ENCODE measurements at regions not wholly inside any gene's neighbourhood (a gene's known extent, or its start where the extent isn't known, plus 50 kb on each side); places are given as distances from the start of the nearest gene placed in this dataset.
"Not testable (repeated sequence)": the region's sequence is repeated elsewhere in the genome, so short reads cannot be mapped to it uniquely, and the experiment has no call there.

GRCh38 chr4:58093352-58093751 is 983.2 kb upstream of the IGFBP7 start:
- no peak for DNase-seq (ENCODE audit: insufficient read length, low spot score)
- no peak for FAIRE-seq

- DNase-seq (ENCODE audit: insufficient read length, low spot score) (no peak), FAIRE-seq (no peak)
These were observed 980.4 kb upstream of the IGFBP7 start for GRCh38 chr4:58090539-58090938.

GRCh38 chr4:58081356-58081755 is 971.2 kb upstream of the IGFBP7 start:
- FAIRE-seq (no peak), DNase-seq (ENCODE audit: insufficient read length, low spot score) (no peak)

- no peak for FAIRE-seq
- DNase-seq (ENCODE audit: insufficient read length, low spot score): no peak
These were observed 965.5 kb upstream of the IGFBP7 start for GRCh38 chr4:58075724-58076123.

- no peak for FAIRE-seq
- no peak for DNase-seq (ENCODE audit: insufficient read length, low spot score)
These were observed 964.2 kb upstream of the IGFBP7 start for GRCh38 chr4:58074382-58074781.

GRCh38 chr4:58070726-58071125 is 960.5 kb upstream of the IGFBP7 start:
- no peak for DNase-seq (ENCODE audit: insufficient read length, low spot score)
- no peak for FAIRE-seq

GRCh38 chr4:58064653-58065052 is 954.5 kb upstream of the IGFBP7 start:
- DNase-seq (ENCODE audit: insufficient read length, low spot score) (no peak), FAIRE-seq (no peak)

- DNase-seq (ENCODE audit: insufficient read length, low spot score) (no peak), FAIRE-seq (no peak)
These were observed 953.4 kb upstream of the IGFBP7 start for GRCh38 chr4:58063404-58064160.

- no peak for FAIRE-seq
- no peak for DNase-seq (ENCODE audit: insufficient read length, low spot score)
These were observed 951.8 kb upstream of the IGFBP7 start for GRCh38 chr4:58061967-58062366.

GRCh38 chr4:58050439-58050838 is 940.3 kb upstream of the IGFBP7 start:
- DNase-seq (ENCODE audit: insufficient read length, low spot score) (no peak), FAIRE-seq (no peak)

- DNase-seq (ENCODE audit: insufficient read length, low spot score): no peak
- no peak for FAIRE-seq
These were observed 938.3 kb upstream of the IGFBP7 start for GRCh38 chr4:58048491-58048890.

GRCh38 chr4:58042176-58042575 is 932.0 kb upstream of the IGFBP7 start:
- no peak for FAIRE-seq
- DNase-seq (ENCODE audit: insufficient read length, low spot score): no peak

- no peak for FAIRE-seq
- no peak for DNase-seq (ENCODE audit: insufficient read length, low spot score)
These were observed 883.8 kb upstream of the IGFBP7 start for GRCh38 chr4:57993944-57994343.

GRCh38 chr4:57989430-57989829 is 879.2 kb upstream of the IGFBP7 start:
- FAIRE-seq (no peak), DNase-seq (ENCODE audit: insufficient read length, low spot score) (no peak)

GRCh38 chr4:57985161-57985560 is 875.0 kb upstream of the IGFBP7 start:
- DNase-seq (ENCODE audit: insufficient read length, low spot score) (no peak), FAIRE-seq (no peak)

GRCh38 chr4:57981123-57981522 is 870.9 kb upstream of the IGFBP7 start:
- DNase-seq (ENCODE audit: insufficient read length, low spot score): no peak
- FAIRE-seq: no peak

GRCh38 chr4:57974821-57975220 is 864.6 kb upstream of the IGFBP7 start:
- DNase-seq (ENCODE audit: insufficient read length, low spot score): no peak
- no peak for FAIRE-seq

- DNase-seq (ENCODE audit: insufficient read length, low spot score) (no peak), FAIRE-seq (no peak)
These were observed 863.6 kb upstream of the IGFBP7 start for GRCh38 chr4:57973819-57974218.

GRCh38 chr4:57971261-57971660 is 861.1 kb upstream of the IGFBP7 start:
- no peak for FAIRE-seq

GRCh38 chr4:57966987-57967760 is 857.0 kb upstream of the IGFBP7 start:
- DNase-seq (ENCODE audit: insufficient read length, low spot score) (no peak), FAIRE-seq (no peak)

More at GRCh38 chr4:57971261-57971660, 861.1 kb upstream of the IGFBP7 start:
- DNase-seq (ENCODE audit: insufficient read length, low spot score): no peak

GRCh38 chr4:57965431-57965830 is 855.2 kb upstream of the IGFBP7 start:
- FAIRE-seq: not testable (repeated sequence)

GRCh38 chr4:57945298-57945697 is 835.1 kb upstream of the IGFBP7 start:
- no peak for FAIRE-seq
- no peak for DNase-seq (ENCODE audit: insufficient read length, low spot score)

More at GRCh38 chr4:57965431-57965830, 855.2 kb upstream of the IGFBP7 start:
- not testable (repeated sequence) for DNase-seq (ENCODE audit: insufficient read length, low spot score)

Data from GM19239 (cell line).